ENCODE measurements at regions not wholly inside any gene's neighbourhood (a gene's known extent, or its start where the extent isn't known, plus 50 kb on each side); places are given as distances from the start of the nearest gene placed in this dataset.

DNA sequence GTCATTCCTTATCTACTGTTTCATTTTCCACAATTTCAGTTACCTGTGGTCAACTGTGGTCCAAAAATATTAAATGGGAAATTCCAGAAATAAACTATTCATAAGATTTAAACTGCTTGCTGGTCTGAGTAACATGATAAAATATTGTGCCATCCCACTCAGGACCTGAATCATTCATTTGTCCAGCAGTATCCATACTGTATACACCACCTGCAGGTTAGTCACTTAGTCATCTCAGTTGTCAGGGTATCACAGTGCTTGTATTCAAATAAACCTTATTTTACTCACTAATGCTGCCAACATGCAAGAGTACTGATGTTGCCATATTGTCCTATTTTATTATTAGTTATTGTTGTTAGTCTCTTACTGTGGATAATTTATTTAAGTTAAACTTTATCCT, 139.7 kb downstream of the FBXO4 start:
- no peak overlapping the region for H3K9ac ChIP-seq (ENCODE audit: low read length)
- H2AK5ac ChIP-seq (ENCODE audit: low read length, severe bottlenecking) = no peak overlapping the region
- no peaks in the 10 kb centered on the region for H3K36me3 ChIP-seq (ENCODE audit: control insufficient read depth in 1 of 2, insufficient read depth in 2 of 2, low read depth in 1 of 2, low read length in 2 of 2)
- H4K91ac ChIP-seq (ENCODE audit: low read length) = no peak overlapping the region
- no peaks in the 10 kb centered on the region for H3K27me3 ChIP-seq (ENCODE audit: control insufficient read depth in 1 of 2, insufficient read depth in 1 of 2, low read length in 2 of 2)
- DNase-seq = no peak
- no peak overlapping the region for H3K27ac ChIP-seq (ENCODE audit: low read length, poor library complexity, severe bottlenecking)
- H3K79me1 ChIP-seq (replicated peaks; ENCODE audit: low read length, poor library complexity, severe bottlenecking) = no peaks in the 10 kb centered on the region
- H3K4ac ChIP-seq (ENCODE audit: low read depth in 1 of 2, low read length in 2 of 2) = no peak overlapping the region
- H3K9me3 ChIP-seq (ENCODE audit: control insufficient read depth, low read length) = no peaks in the 10 kb centered on the region
- no peaks in the 10 kb centered on the region for H3K4me1 ChIP-seq (ENCODE audit: control insufficient read depth, insufficient read depth, low read depth, low read length)
- H3K4me3 ChIP-seq (ENCODE audit: insufficient read depth in 1 of 2, low read depth in 1 of 2, low read length in 2 of 2) = no peak overlapping the region
- no peak overlapping the region for H2BK15ac ChIP-seq (ENCODE audit: low read depth, poor library complexity, severe bottlenecking)
- no peak overlapping the region for H3K23ac ChIP-seq (ENCODE audit: low read length in 2 of 2)
- H2BK12ac ChIP-seq (ENCODE audit: low read length in 2 of 2) = no peak overlapping the region
- no peak overlapping the region for H3K4me2 ChIP-seq (ENCODE audit: low read length, poor library complexity, severe bottlenecking)
- no peak overlapping the region for H2AFZ ChIP-seq (ENCODE audit: low read depth, low read length)
- H4K8ac ChIP-seq (ENCODE audit: low read length) = no peak overlapping the region
- H2BK5ac ChIP-seq (ENCODE audit: low read depth, low read length, poor library complexity, severe bottlenecking) = no peak overlapping the region
- H3K14ac ChIP-seq (ENCODE audit: low read length in 2 of 2) = no peak overlapping the region
- H2BK120ac ChIP-seq (ENCODE audit: low read depth, low read length) = no peak overlapping the region
- no peak overlapping the region for H3K18ac ChIP-seq (ENCODE audit: low read depth in 1 of 2, low read length in 2 of 2)

DNA sequence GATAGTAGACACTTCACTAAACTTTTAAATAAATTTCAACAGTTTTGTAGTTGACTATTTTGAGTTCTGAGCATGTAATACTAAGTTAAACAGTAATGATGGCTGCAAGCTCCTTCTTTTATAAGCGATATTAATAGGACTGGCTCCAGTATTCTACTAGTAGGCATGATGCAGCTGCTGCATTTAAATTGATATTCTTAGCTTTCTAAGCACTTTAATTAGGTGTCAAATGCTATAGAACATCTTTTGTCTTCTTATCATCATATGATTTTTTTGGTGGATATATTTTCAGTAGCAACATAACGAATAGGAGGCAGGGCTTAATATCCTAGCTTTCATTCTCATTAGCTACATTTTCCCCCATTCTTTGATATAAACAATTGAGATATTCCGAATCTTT, 141.1 kb downstream of the FBXO4 start:
- Histone ChIP-seq H3K14ac (ENCODE audit: low read length in 2 of 2) (no peak overlapping the region), H4K91ac (ENCODE audit: low read length) (no peak overlapping the region), H3K23ac (ENCODE audit: low read length in 2 of 2) (no peak overlapping the region), H2BK12ac (ENCODE audit: low read length in 2 of 2) (no peak overlapping the region), H4K8ac (ENCODE audit: low read length) (no peak overlapping the region), H3K4me1 (ENCODE audit: control insufficient read depth, insufficient read depth, low read depth, low read length) (no peaks in the 10 kb centered on the region), H3K27ac (ENCODE audit: low read length, poor library complexity, severe bottlenecking) (no peak overlapping the region), H3K9me3 (ENCODE audit: control insufficient read depth, low read length) (no peaks in the 10 kb centered on the region), H2AFZ (ENCODE audit: low read depth, low read length) (no peak overlapping the region), H3K4me3 (ENCODE audit: insufficient read depth in 1 of 2, low read depth in 1 of 2, low read length in 2 of 2) (no peak overlapping the region), H3K79me1 (replicated peaks; ENCODE audit: low read length, poor library complexity, severe bottlenecking) (no peaks in the 10 kb centered on the region), H2BK15ac (ENCODE audit: low read depth, poor library complexity, severe bottlenecking) (no peak overlapping the region), H2BK5ac (ENCODE audit: low read depth, low read length, poor library complexity, severe bottlenecking) (no peak overlapping the region), H3K27me3 (ENCODE audit: control insufficient read depth in 1 of 2, insufficient read depth in 1 of 2, low read length in 2 of 2) (no peaks in the 10 kb centered on the region), H2AK5ac (ENCODE audit: low read length, severe bottlenecking) (no peak overlapping the region), H3K4ac (ENCODE audit: low read depth in 1 of 2, low read length in 2 of 2) (no peak overlapping the region), H3K36me3 (ENCODE audit: control insufficient read depth in 1 of 2, insufficient read depth in 2 of 2, low read depth in 1 of 2, low read length in 2 of 2) (no peaks in the 10 kb centered on the region), H2BK120ac (ENCODE audit: low read depth, low read length) (no peak overlapping the region), H3K4me2 (ENCODE audit: low read length, poor library complexity, severe bottlenecking) (no peak overlapping the region), H3K9ac (ENCODE audit: low read length) (no peak overlapping the region), H3K18ac (ENCODE audit: low read depth in 1 of 2, low read length in 2 of 2) (no peak overlapping the region)
- no peak for DNase-seq
- WGBS = no CpG with 5 or more reads among the region's 3 CpGs

DNA sequence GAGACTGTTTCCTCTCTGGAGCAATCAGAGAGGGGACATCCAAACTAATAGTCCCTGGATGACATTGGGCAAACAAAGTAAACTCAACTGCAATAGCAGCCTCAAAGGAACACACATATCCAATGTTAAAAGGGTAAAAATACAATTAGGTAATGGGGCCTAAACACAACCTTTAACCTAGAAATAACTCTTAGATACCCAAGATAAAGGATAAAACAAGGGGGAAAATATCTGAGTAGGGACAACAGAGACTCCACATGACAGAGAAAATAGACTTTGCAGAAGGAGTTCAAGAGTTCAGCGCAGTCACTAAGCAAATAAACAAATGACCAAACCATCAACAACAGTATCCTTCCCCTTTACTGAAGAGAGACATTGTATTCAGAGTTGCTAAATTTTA, 149.3 kb downstream of the FBXO4 start:
- Histone ChIP-seq H3K4ac (ENCODE audit: low read depth in 1 of 2, low read length in 2 of 2) (no peak overlapping the region), H3K27ac (ENCODE audit: low read length, poor library complexity, severe bottlenecking) (no peak overlapping the region), H4K8ac (ENCODE audit: low read length) (no peak overlapping the region), H3K4me1 (ENCODE audit: control insufficient read depth, insufficient read depth, low read depth, low read length) (no peaks in the 10 kb centered on the region), H2BK5ac (ENCODE audit: low read depth, low read length, poor library complexity, severe bottlenecking) (no peak overlapping the region), H3K4me3 (ENCODE audit: insufficient read depth in 1 of 2, low read depth in 1 of 2, low read length in 2 of 2) (no peak overlapping the region), H2AFZ (ENCODE audit: low read depth, low read length) (no peak overlapping the region), H3K79me1 (replicated peaks; ENCODE audit: low read length, poor library complexity, severe bottlenecking) (no peaks in the 10 kb centered on the region), H3K4me2 (ENCODE audit: low read length, poor library complexity, severe bottlenecking) (no peak overlapping the region), H3K9ac (ENCODE audit: low read length) (no peak overlapping the region), H2BK12ac (ENCODE audit: low read length in 2 of 2) (no peak overlapping the region), H2BK120ac (ENCODE audit: low read depth, low read length) (no peak overlapping the region), H3K27me3 (ENCODE audit: control insufficient read depth in 1 of 2, insufficient read depth in 1 of 2, low read length in 2 of 2) (no peaks in the 10 kb centered on the region), H3K9me3 (ENCODE audit: control insufficient read depth, low read length) (no peaks in the 10 kb centered on the region), H2AK5ac (ENCODE audit: low read length, severe bottlenecking) (no peak overlapping the region), H3K36me3 (ENCODE audit: control insufficient read depth in 1 of 2, insufficient read depth in 2 of 2, low read depth in 1 of 2, low read length in 2 of 2) (no peaks in the 10 kb centered on the region), H3K14ac (ENCODE audit: low read length in 2 of 2) (no peak overlapping the region), H4K91ac (ENCODE audit: low read length) (no peak overlapping the region), H3K23ac (ENCODE audit: low read length in 2 of 2) (no peak overlapping the region), H3K18ac (ENCODE audit: low read depth in 1 of 2, low read length in 2 of 2) (no peak overlapping the region), H2BK15ac (ENCODE audit: low read depth, poor library complexity, severe bottlenecking) (no peak overlapping the region)
- no peak for DNase-seq
- no CpG with 5 or more reads among the region's 1 CpG for WGBS

DNA sequence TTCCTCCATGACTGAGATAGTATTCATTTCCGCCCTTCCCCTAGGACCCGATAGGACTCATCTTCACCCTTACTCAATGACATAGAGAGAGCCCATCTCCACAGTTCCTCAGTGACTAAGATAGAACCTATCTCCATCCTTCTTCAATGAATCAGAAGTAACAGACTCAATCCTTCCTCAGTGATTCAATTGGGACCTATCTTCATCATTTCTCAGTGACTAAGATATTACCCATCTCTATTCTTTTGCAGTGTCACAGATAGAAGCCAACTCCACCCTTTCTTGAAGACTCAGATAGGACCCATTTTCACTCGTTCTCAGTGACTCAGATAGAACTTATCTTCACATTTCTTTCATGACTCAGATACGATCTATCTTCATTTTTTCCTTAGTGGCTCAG, 164.6 kb downstream of the FBXO4 start:
- Histone ChIP-seq H4K91ac (ENCODE audit: low read length) (no peak overlapping the region), H3K18ac (ENCODE audit: low read depth in 1 of 2, low read length in 2 of 2) (no peak overlapping the region), H2BK120ac (ENCODE audit: low read depth, low read length) (no peak overlapping the region), H2AK5ac (ENCODE audit: low read length, severe bottlenecking) (no peak overlapping the region), H3K27me3 (ENCODE audit: control insufficient read depth in 1 of 2, insufficient read depth in 1 of 2, low read length in 2 of 2) (no peaks in the 10 kb centered on the region), H2BK12ac (ENCODE audit: low read length in 2 of 2) (no peak overlapping the region), H3K4me1 (ENCODE audit: control insufficient read depth, insufficient read depth, low read depth, low read length) (no peaks in the 10 kb centered on the region), H4K8ac (ENCODE audit: low read length) (no peak overlapping the region), H3K27ac (ENCODE audit: low read length, poor library complexity, severe bottlenecking) (no peak overlapping the region), H3K79me1 (replicated peaks; ENCODE audit: low read length, poor library complexity, severe bottlenecking) (no peaks in the 10 kb centered on the region), H3K4me2 (ENCODE audit: low read length, poor library complexity, severe bottlenecking) (no peak overlapping the region), H3K4me3 (ENCODE audit: insufficient read depth in 1 of 2, low read depth in 1 of 2, low read length in 2 of 2) (no peak overlapping the region), H3K4ac (ENCODE audit: low read depth in 1 of 2, low read length in 2 of 2) (no peak overlapping the region), H3K9me3 (ENCODE audit: control insufficient read depth, low read length) (peaks cover 2% of the 10 kb centered on the region), H3K36me3 (ENCODE audit: control insufficient read depth in 1 of 2, insufficient read depth in 2 of 2, low read depth in 1 of 2, low read length in 2 of 2) (no peaks in the 10 kb centered on the region), H2AFZ (ENCODE audit: low read depth, low read length) (no peak overlapping the region), H2BK15ac (ENCODE audit: low read depth, poor library complexity, severe bottlenecking) (no peak overlapping the region), H2BK5ac (ENCODE audit: low read depth, low read length, poor library complexity, severe bottlenecking) (no peak overlapping the region), H3K14ac (ENCODE audit: low read length in 2 of 2) (no peak overlapping the region), H3K9ac (ENCODE audit: low read length) (no peak overlapping the region), H3K23ac (ENCODE audit: low read length in 2 of 2) (no peak overlapping the region)
- WGBS = 68% methylated on average over 4 of the region's 4 CpGs
- DNase-seq = no peak
